HG03521 (cell line): ENCODE measurements at regions not wholly inside any gene's neighbourhood (a gene's known extent, or its start where the extent isn't known, plus 50 kb on each side); places are given as distances from the start of the nearest gene placed in this dataset.

Experiments used
- ATAC-seq: cut with Tn5 transposase; IDR thresholded peaks from one replicate; pipeline ENCODE4 v1.9.1; 2021; ENCODE audit warnings: mild to moderate bottlenecking, moderate library complexity; ENCODE audit not compliant: unreplicated experiment

DNA sequence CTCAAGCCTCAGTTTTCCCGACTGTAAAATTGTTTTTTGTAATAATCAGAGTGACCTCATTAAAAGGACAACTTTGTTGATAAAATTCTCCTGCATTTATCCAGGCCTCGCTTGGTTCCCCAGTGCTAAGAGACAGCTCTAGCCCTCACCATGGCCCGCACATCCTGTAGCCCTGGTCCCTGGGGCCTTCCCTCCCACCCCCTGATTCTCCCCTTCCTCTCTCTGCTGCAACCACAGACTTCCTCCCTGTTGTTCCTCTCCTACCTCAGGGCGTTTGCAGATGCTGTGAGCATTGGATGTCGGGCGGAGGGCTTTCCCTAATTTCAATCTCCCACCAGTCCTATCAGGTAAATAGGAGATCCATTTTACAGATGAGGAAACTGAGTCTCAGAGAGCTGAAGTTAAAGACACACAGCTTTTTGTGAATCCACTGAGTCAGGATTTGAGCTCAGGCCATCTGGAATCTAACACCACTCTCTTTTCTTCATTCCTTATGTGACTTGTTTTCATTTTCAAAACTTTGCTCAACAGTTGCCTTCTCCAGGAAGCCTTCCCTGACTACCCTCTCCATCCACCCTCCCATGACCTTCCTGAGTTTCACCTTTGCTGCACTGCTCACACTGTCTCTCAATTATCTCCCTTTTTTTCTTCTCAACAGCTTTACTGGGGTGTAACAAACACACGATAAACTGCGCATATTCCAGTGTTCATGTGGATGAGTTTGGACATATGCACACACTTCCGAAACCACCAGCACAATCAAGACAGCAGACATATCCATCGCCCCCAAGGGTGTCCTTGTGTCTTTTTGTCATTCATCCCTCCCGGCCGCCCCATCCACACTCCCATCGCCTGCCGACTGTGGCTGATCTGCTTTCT is 107.1 kb downstream of the CEBPB start:
- no peak for ATAC-seq

GRCh38 chr20:50298554-50299324 is 108.1 kb downstream of the CEBPB start:
- no peak for ATAC-seq

DNA sequence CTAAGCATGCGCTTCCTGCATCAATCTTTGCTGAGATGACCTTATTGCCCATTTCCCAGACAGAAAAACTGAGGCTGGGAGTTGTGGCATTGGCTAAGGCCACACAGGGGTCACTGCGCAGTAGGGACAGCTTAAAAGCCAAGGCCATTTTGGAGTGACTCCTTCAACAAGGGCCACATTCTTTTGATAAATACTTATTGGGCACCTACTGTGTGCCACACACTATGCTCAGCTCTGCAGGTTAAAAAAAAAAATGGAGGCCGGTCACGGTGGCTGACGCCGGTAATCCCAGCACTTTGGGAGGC is 108.6 kb downstream of the CEBPB start:
- no peak for ATAC-seq

- ATAC-seq = no peak
These were observed 110.5 kb downstream of the CEBPB start for GRCh38 chr20:50301165-50301564.

GRCh38 chr20:50301712-50302111 is 111.1 kb downstream of the CEBPB start:
- no peak for ATAC-seq

GRCh38 chr20:50302341-50303057 is 111.9 kb downstream of the CEBPB start:
- ATAC-seq = no peak

DNA sequence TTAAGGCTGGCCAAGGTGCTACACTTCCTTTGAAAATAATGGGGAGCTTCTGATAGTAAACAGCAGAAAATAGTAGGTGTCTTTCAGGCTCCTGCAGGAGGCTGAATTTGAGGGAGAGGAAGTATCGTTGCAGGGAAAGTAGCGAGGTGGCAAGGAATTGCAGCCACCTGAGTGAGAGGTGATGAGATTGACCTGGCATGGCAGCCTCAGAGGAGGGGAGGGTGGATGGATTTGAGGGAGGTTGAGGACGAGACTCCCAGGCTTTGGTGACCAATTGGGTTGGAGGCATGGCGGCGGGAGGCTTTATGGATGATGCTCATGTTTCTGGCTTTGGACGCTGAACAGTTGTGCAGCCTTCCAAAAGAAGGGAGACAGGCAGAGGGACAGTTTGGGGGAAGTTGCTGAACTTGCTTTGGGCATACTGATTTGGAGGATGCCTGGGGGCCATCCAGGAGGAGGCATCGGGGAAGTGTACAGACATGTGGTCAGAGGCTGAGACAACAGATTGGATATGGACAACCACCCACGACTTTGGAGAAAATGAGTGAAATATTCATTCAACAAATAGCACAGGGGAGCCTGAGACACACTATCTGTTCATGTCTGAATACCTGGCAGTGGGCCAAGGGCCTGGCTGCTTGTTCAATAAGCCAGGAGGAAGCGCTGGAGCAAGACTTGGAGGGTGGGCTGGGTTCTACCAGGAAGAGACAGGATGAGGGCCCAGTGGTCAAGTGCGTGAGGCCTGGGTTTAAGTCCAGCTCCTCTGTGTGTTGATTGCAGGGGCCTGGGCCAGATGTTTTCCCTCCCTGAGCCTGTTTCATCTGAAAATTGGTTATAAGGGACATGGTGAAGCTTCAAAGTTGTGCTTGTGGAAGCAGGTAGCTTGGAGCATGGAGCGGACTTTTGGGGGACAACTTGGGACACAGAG is 113.2 kb downstream of the CEBPB start:
- no peak for ATAC-seq

DNA sequence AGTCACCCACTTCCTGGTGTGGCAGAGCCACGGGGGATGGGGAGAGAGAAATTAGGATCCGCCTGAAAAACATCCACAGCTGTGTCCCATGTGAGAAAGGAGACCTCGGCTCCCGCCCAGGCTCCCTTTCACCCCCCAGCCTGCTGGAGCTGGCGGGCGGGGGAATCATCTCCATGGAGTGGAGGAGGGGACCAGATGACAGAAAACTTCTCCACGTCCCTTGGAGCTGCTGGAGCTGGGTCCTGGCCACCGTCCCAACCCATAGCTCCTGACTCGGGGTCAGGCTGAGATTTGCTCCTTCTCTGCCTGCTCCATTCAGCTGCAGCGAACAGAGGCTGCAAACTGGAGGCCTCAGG is 113.8 kb downstream of the CEBPB start:
- no peak for ATAC-seq

- ATAC-seq = no peak
These were observed 114.4 kb downstream of the CEBPB start for GRCh38 chr20:50304923-50305635.

DNA sequence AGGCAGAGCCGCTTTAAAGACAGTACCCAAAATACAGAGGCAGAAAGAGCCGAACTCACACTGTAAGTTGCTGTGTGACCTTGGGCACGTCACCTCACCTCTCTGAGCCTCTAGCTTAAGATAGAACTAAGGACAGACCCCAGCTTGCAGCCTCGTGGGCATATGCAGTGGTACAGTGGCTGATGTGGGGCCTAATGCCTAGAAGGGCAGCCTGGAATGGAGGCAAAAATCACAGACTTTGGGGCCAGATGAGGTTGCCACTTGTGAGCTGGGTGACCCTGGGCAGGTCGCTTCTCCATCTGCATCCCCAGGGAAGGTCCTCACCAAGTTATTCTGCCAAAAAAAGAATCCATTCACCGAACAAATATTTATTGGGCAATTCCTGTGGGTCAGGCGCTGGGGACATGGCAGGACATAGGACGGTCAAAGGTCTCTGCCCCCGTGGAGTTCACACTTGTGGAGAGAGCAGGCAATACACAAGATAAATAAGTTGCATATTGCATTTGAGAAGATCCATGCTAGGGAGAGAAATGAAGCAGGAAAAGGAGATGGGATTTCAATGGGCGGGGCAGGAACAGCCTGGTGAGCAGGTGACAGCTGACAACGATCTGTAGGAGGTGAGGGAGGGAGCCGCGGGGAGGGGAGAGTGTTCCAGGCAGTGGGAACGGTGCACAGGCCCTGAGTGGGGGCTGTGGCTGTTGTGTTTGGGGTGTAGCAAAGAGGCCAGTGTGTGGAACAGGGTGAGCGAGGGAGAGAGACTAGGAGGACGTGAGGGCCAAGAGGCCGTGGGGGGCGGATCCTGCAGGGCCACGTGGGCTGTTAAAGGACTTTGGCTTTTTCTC is 115.2 kb downstream of the CEBPB start:
- ATAC-seq = no peak

GRCh38 chr20:50306478-50307423 is 116.1 kb downstream of the CEBPB start:
- ATAC-seq = no peak

DNA sequence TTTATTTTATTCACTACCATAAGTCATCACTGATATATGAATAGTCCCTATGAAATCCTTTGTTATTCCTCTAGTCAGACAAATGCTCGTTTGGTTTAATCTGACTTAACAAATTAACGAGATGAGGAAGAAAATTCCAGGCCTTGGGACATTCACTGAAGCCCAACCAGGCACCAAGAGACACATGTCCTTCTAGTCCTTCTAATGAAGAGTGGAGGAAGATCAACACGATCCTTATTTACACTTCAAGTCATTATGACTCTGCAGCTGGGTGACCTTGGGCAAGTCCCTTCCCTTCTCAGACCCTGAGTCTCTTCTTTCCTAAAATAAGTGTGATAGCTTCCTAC is 117.5 kb downstream of the CEBPB start:
- ATAC-seq = no peak

DNA sequence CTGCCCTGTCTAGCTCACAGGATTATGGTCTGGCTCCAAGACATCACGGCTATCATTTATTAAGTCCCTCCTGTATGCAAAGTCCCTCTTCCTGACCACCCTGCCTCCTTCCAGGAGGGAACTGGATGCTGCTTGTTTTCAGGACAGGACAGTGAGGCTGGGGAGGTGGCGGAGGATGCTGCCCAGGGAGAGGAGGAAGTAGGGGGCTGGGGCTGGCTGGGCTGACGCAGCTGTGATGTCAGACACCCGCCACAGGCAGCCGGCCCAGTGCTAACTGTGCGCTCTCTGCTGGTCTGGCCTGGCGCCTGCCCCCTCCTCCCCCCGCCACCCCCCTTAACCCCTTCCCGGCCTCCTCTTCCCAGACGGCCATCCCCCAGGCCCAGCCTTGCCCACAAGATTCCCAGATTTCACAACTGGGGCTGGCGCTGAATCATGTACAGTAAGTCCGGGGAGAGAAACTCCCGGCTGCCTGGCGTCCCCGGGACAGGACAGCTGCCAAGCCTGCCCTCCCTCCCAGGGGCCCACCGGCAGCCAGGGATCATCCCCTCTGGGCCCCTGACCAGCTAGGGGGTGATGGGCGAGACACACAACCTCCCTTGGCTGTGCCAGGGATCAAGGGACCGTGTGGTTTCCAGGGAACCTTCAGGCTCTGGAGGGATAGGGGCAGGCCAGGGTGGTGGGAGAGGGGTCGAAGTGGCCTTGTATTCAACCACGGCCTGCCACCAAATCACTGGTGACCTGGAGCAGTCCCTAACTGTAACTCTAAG is 118.1 kb downstream of the CEBPB start:
- ATAC-seq = no peak

DNA sequence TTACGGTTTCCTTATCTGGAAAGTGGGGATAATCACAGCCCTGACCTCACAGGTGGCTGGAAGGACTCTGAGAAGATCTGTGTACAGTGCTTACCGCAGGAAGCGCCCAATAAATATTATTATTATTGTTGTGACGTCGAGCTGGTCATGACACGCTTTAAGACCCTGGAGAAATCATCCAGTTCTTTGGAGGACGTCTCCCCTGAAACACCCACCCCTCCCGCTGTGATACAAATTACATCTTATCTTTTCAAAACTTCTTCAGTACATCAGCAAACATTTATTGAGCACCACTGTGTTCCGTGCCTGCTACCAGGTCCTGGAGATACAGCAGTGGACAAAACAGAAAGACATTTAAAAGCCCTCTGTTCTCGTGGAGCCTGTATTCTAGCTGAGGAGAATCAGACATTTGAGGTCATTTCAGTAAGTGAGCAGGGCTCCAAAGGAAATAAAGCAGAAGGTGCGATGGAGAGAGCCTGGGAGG is 118.7 kb downstream of the CEBPB start:
- no peak for ATAC-seq

DNA sequence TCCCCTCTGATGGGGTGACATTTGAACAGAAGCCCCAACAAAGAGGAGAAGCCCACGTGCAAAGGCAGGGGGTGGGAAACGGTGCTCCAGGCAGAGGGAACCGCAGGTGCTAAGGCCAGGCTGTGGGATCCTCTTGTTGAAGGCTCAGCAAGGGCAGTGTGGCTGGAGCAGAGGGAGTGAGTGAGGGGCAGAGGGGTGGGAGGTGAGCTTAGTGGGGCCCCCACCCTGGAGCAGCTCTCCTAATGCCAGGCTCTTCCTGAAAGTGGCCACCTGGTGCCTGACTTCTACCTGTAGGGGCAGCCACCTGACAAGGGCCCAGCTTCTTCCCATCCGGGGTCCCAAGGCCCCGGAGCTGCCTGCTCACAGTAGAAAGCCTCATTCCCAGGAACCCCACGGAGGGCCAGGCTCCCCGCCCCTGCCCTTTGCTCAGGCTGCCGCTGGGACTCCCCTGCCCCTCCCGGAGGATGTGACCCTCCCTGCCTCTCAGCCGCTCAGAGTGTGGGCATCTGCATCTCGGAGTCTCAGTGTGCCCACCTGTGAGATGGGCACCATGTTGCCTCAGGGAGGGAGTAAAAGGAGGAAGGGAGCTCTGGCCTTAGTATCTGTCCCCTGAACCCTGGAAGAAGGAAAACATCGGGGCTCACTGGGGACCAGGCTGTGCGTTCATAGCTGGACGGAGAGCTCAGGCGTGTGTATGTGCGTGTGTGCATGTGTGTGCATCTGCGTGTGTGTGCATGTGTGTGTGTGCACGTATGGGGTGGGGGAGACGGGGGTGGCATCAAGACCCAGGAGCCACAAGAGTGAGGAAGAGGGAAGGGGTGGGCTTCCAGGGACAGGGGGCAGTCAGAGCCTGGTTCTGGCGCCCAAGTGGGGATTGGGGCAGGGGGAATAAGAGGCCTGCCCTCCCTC is 119.4 kb downstream of the CEBPB start:
- no peak for ATAC-seq

DNA sequence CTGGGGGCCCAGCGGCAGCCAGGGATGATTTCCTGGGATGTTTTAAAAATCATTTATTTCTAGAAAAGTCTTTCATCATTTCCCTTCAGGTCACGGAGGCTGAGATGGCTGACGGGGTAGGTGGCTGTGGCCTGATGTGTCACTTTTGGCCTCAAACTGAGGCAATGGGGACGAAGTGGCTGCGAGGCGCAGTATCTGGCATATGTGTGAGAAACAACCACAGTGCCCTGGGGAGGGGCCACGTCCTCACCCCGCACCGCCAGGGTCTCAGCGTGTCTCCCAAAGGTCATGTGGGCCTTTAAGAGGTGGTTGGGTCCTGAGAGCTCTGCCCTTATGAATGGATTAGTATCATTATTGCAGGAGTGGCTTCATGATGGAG is 120.0 kb downstream of the CEBPB start:
- no peak for ATAC-seq
